K562 (cell line): ENCODE measurements at regions not wholly inside any gene's neighbourhood (a gene's known extent, or its start where the extent isn't known, plus 50 kb on each side); places are given as distances from the start of the nearest gene placed in this dataset.

Experiments used
- AFF1 ChIP-seq, 2 experiments: fragments of 450-650 bp; IDR thresholded peaks; 2 replicates each; pipeline ENCODE4 v1.6.1; 2018; ENCODE audit warnings: mild to moderate bottlenecking in 2 of 2, low read depth in 1 of 2; ENCODE audit not compliant: partially characterized antibody in 2 of 2
- BRCA1 ChIP-seq, 2 experiments: fragments of 450-650 bp in 1 of 2; sonication (generic) in 1 of 2; formaldehyde crosslinking in 1 of 2; IDR thresholded peaks; 2 replicates each; pipeline versions ENCODE4 v1.5.0 to v1.6.1; 2017 to 2020; ENCODE audit warnings: mild to moderate bottlenecking in 1 of 2, missing genetic modification reagents in 1 of 2
- CHD1 ChIP-seq: fragments of 200-600 bp; sonication (generic); IDR thresholded peaks from one replicate; pipeline ENCODE4 v1.6.1; 2012; ENCODE audit warnings: mild to moderate bottlenecking, moderate library complexity, low read length, inconsistent platforms
- CREB5 ChIP-seq: fragments of 250-450 bp; sonication (Bioruptor Pico); IDR thresholded peaks from 2 replicates; pipeline ENCODE4 v1.5.0; 2020; ENCODE audit warnings: mild to moderate bottlenecking
- KLF6 ChIP-seq: fragments of 250-450 bp; sonication (Bioruptor Pico); IDR thresholded peaks from 2 replicates; pipeline ENCODE4 v1.4.0; 2020; ENCODE audit warnings: mild to moderate bottlenecking, moderate library complexity, borderline replicate concordance
- MBD1 ChIP-seq: fragments of 250-450 bp; sonication (Bioruptor Pico); IDR thresholded peaks from 2 replicates; pipeline ENCODE4 v1.8.0; 2022; ENCODE audit warnings: inconsistent platforms
- PATZ1 ChIP-seq: fragments of 250-450 bp; sonication (Bioruptor Pico); IDR thresholded peaks from 2 replicates; pipeline ENCODE4 v1.5.0; 2020; ENCODE audit warnings: mild to moderate bottlenecking, borderline replicate concordance
- PTRF ChIP-seq: fragments of 450-650 bp; IDR thresholded peaks from 2 replicates; pipeline ENCODE4 v1.6.1; 2016; ENCODE audit warnings: mild to moderate bottlenecking, missing genetic modification characterization, missing compliant biosample characterization
- SAFB2 ChIP-seq: fragments of 200-400 bp; formaldehyde crosslinking; IDR thresholded peaks from 2 replicates; pipeline ENCODE4 v1.6.1; 2018; ENCODE audit warnings: borderline replicate concordance, low read length, low read depth, moderate library complexity; ENCODE audit not compliant: severe bottlenecking
- SNIP1 ChIP-seq: fragments of 450-650 bp; IDR thresholded peaks from 2 replicates; pipeline ENCODE4 v1.7.1; 2017; ENCODE audit warnings: low read depth, mild to moderate bottlenecking
- STAG1 ChIP-seq: sonication (generic); formaldehyde crosslinking; IDR thresholded peaks from 2 replicates; pipeline ENCODE4 v1.5.0; 2020; ENCODE audit warnings: missing genetic modification reagents, borderline replicate concordance
- WHSC1 ChIP-seq: IDR thresholded peaks from one replicate; pipeline ENCODE4 v1.6.1; 2012; ENCODE audit warnings: low read length, control low read depth, inconsistent platforms
- ZNF592 ChIP-seq: fragments of 450-650 bp; IDR thresholded peaks from 2 replicates; pipeline ENCODE4 v1.6.1; 2017; ENCODE audit warnings: antibody characterized with exemption, mild to moderate bottlenecking

GRCh38 chr15:67977414-67978089, 76.6 kb upstream of the PIAS1 start (continued):
- TF ChIP-seq CREB5 (CRISPR knock-in tag) (no peak), BRCA1 (IDR thresholded peaks at IDR 0.05) (no peak), BRCA1 (CRISPR knock-in tag; IDR thresholded peaks at IDR 0.05) (no peak), ZNF592 (peak; percentile 84), CHD1 (no peak), KLF6 (CRISPR knock-in tag) (0 out of 2 replicates have a peak, but pooled peaks have one; percentile 57), STAG1 (CRISPR knock-in tag) (no peak), WHSC1 (no peak), SNIP1 (no peak), SAFB2 (no peak), MBD1 (no peak), PTRF (tag) (peak; percentile 67; the same call in 1 of the 2 replicates), PATZ1 (no peak), AFF1 (IDR thresholded peaks at IDR 0.05; ENCODE audit: low read depth in 1 of 2, partially characterized antibody in 2 of 2) (peak in 1 of 2 experiments; percentile 78)
